HL-60 (cell line): ENCODE measurements at regions not wholly inside any gene's neighbourhood (a gene's known extent, or its start where the extent isn't known, plus 50 kb on each side); places are given as distances from the start of the nearest gene placed in this dataset.

Experiments used
- DNase-seq, 2 experiments: peaks; one replicate each; pipeline ENCODE4 v3.0.0-alpha.2; 2010 to 2020; ENCODE audit warnings: low read depth in 1 of 2, low spot score in 1 of 2
- H3K27ac ChIP-seq: fragments of 250-450 bp; sonication (Bioruptor Pico); replicated peaks from 2 replicates; pipeline ENCODE4 v1.5.1; 2020; ENCODE audit warnings: mild to moderate bottlenecking, moderate library complexity
- H3K27me3 ChIP-seq: fragments of 250-450 bp; sonication (Bioruptor Pico); 2 replicates; pipeline ENCODE4 v1.5.1; 2021; ENCODE audit warnings: mild to moderate bottlenecking, moderate library complexity; ENCODE audit not compliant: insufficient read depth, poor library complexity, severe bottlenecking
- H3K4me3 ChIP-seq: replicated peaks from 2 replicates; pipeline ENCODE4 v1.5.1; 2011; ENCODE audit warnings: mild to moderate bottlenecking, control low read depth, low read length; ENCODE audit not compliant: insufficient read depth
- CTCF ChIP-seq: IDR thresholded peaks from one replicate; pipeline ENCODE4 v1.5.1; 2011; ENCODE audit warnings: low read length, control low read depth, inconsistent platforms; ENCODE audit not compliant: insufficient read depth
- GABPA ChIP-seq: IDR thresholded peaks from 2 replicates; pipeline ENCODE4 v1.6.1; 2012; ENCODE audit warnings: low read depth
- POLR2AphosphoS5 ChIP-seq: IDR thresholded peaks from 2 replicates; pipeline ENCODE4 v1.6.1; 2012; ENCODE audit warnings: low read depth
- REST ChIP-seq: IDR thresholded peaks from 2 replicates; pipeline ENCODE4 v1.6.1; 2012; ENCODE audit warnings: low read depth; ENCODE audit not compliant: insufficient replicate concordance
- SPI1 ChIP-seq: IDR thresholded peaks from 2 replicates; pipeline ENCODE4 v1.6.1; 2012; ENCODE audit warnings: low read depth, mild to moderate bottlenecking, borderline replicate concordance

GRCh38 chr9:96029722-96030530 is 154.4 kb downstream of the ERCC6L2 start:
- peaks cover 8% of the 10 kb centered on the region for H3K27me3 ChIP-seq
- H3K27ac ChIP-seq = no peak overlapping the region
- no peak for DNase-seq
- TF ChIP-seq POLR2AphosphoS5 (no peak), REST (no peak), GABPA (no peak)
- no peak overlapping the region for H3K4me3 ChIP-seq

- peaks cover 15% of the 10 kb centered on the region for H3K27me3 ChIP-seq
- no peak for DNase-seq
These were observed 152.0 kb downstream of the ERCC6L2 start for GRCh38 chr9:96027251-96028131.

GRCh38 chr9:96026655-96027213 is 151.2 kb downstream of the ERCC6L2 start:
- TF ChIP-seq GABPA = no peak
- TF ChIP-seq SPI1 = no peak
- no peak for TF ChIP-seq CTCF
- no peak for TF ChIP-seq POLR2AphosphoS5
- TF ChIP-seq REST = no peak
- Histone ChIP-seq H3K27me3 (peaks cover 22% of the 10 kb centered on the region), H3K4me3 (no peak overlapping the region), H3K27ac (no peak overlapping the region)
- no peak for DNase-seq

More at GRCh38 chr9:96027251-96028131, 152.0 kb downstream of the ERCC6L2 start:
- H3K27ac ChIP-seq = no peak overlapping the region
- TF ChIP-seq GABPA (no peak), POLR2AphosphoS5 (no peak), REST (no peak), CTCF (no peak), SPI1 (no peak)
- H3K4me3 ChIP-seq = no peak overlapping the region
